ENCODE measurements at regions not wholly inside any gene's neighbourhood (a gene's known extent, or its start where the extent isn't known, plus 50 kb on each side); places are given as distances from the start of the nearest gene placed in this dataset.

GRCh38 chr18:78650926-78651325 is 328.7 kb upstream of the SALL3 start:
- Histone ChIP-seq H3K4me1 (ENCODE audit: low read depth) (no peaks in the 10 kb centered on the region), H3K9me3 (peaks cover 8% of the 10 kb centered on the region), H3K4me3 (no peak overlapping the region), H3K36me3 (ENCODE audit: low read depth) (no peaks in the 10 kb centered on the region)
- TF ChIP-seq CTCF (IDR thresholded peaks at IDR 0.05) = no peak
- no peak for DNase-seq
- intact Hi-C loops (cut with DNase I, micrococcal nuclease) = no loop called here
- no peak for ATAC-seq

- no peak for TF ChIP-seq CTCF (IDR thresholded peaks at IDR 0.05)
- ATAC-seq (no peak), DNase-seq (no peak)
Observed at GRCh38 chr18:78652001-78652545, 327.5 kb upstream of the SALL3 start.

DNA sequence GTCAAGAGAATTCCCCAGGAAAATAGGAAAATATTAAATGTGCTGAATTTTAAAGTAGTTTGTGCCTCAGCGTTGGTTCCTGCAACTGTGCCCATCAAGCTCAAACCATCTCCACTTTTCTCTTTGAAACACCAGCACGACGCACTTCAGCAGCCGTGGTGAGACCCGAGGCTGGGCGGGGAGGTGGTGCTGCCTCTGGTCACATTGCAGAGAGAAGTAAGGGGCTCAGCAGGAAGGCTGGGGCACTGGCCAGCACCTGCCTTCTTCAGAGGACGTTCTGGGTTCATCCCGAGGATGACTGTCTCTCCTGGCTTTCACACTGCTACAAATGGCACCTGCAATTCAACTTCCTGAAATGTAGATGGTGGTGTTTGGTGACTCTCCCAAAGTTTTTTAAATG is 323.7 kb upstream of the SALL3 start:
- intact Hi-C loops (cut with DNase I, micrococcal nuclease) = no loop called here
- Histone ChIP-seq H3K4me3 (no peak overlapping the region), H3K36me3 (ENCODE audit: low read depth) (no peaks in the 10 kb centered on the region), H3K9me3 (peaks cover 10% of the 10 kb centered on the region), H3K4me1 (ENCODE audit: low read depth) (no peaks in the 10 kb centered on the region)
- no peak for TF ChIP-seq CTCF (IDR thresholded peaks at IDR 0.05)
- ATAC-seq (no peak), DNase-seq (no peak)

More at GRCh38 chr18:78652001-78652545, 327.5 kb upstream of the SALL3 start:
- H3K4me3 ChIP-seq = no peak overlapping the region
- no peaks in the 10 kb centered on the region for H3K36me3 ChIP-seq (ENCODE audit: low read depth)
- peaks cover 10% of the 10 kb centered on the region for H3K9me3 ChIP-seq
- intact Hi-C loops (cut with DNase I, micrococcal nuclease) = no loop called here
- H3K4me1 ChIP-seq (ENCODE audit: low read depth) = no peaks in the 10 kb centered on the region

GRCh38 chr18:78656346-78656925 is 323.2 kb upstream of the SALL3 start:
- no peak for DNase-seq
- no peak for ATAC-seq
- intact Hi-C loops (cut with DNase I, micrococcal nuclease) = no loop called here

DNA sequence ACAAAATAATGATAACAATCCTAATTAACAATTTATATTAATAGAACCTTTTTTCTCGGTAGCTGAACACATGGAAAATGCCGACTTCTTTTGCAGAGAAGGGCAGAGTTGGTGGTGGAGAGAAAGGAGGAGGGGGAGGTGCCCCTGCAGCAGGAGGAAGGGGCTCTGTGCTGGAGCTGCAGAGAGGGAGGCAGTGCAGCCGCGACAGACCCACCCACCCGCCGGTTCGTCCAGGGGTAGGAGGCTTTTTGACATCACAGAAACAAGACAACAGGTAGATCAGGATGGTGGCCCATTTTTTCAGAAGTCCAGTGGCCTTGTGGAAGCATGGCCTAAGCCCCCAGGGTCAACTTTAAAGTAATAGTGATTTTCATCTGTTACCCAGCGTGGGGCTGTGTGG is 321.1 kb upstream of the SALL3 start:
- H3K4me3 ChIP-seq = no peak overlapping the region
- TF ChIP-seq CTCF (IDR thresholded peaks at IDR 0.05) = no peak
- intact Hi-C loops (cut with DNase I, micrococcal nuclease) = no loop called here
- DNase-seq (no peak), ATAC-seq (no peak)
- peaks cover 2% of the 10 kb centered on the region for H3K9me3 ChIP-seq
- H3K4me1 ChIP-seq (ENCODE audit: low read depth) = no peaks in the 10 kb centered on the region
- no peaks in the 10 kb centered on the region for H3K36me3 ChIP-seq (ENCODE audit: low read depth)

More at GRCh38 chr18:78656346-78656925, 323.2 kb upstream of the SALL3 start:
- Histone ChIP-seq H3K36me3 (ENCODE audit: low read depth) (no peaks in the 10 kb centered on the region), H3K9me3 (peaks cover 10% of the 10 kb centered on the region), H3K4me3 (no peak overlapping the region), H3K4me1 (ENCODE audit: low read depth) (no peaks in the 10 kb centered on the region)
- no peak for TF ChIP-seq CTCF (IDR thresholded peaks at IDR 0.05)
